ENCODE measurements at regions not wholly inside any gene's neighbourhood (a gene's known extent, or its start where the extent isn't known, plus 50 kb on each side); places are given as distances from the start of the nearest gene placed in this dataset.

GRCh38 chr15:85967553-85967952 lies 112.1 kb upstream of the AGBL1 start:
- TF ChIP-seq CTCF (IDR thresholded peaks at IDR 0.05), result no peak
- TF ChIP-seq POLR2AphosphoS5 (IDR thresholded peaks at IDR 0.05), result no peak
- TF ChIP-seq POLR2A (IDR thresholded peaks at IDR 0.05), result no peak
